Lower leg skin (tissue), 4 donors: ENCODE measurements at regions not wholly inside any gene's neighbourhood (a gene's known extent, or its start where the extent isn't known, plus 50 kb on each side); places are given as distances from the start of the nearest gene placed in this dataset.

ENCODE experiments used
- DNase-seq, 2 donors: peaks; one replicate each; pipeline ENCODE4 v3.0.0-alpha.2; 2019; ENCODE audit warnings: low spot score in 2 of 2
- H3K4me3 ChIP-seq: fragments of 200-600 bp; sonication (generic); 2 replicates; pipeline ENCODE4 v1.5.1; 2017; ENCODE audit warnings: mild to moderate bottlenecking, low read depth; ENCODE audit not compliant: poor library complexity, severe bottlenecking
- POLR2A ChIP-seq, 2 donors: fragments of 450-650 bp; IDR thresholded peaks; one replicate each; pipeline ENCODE4 v1.6.1; 2016 to 2017; ENCODE audit warnings: antibody characterized with exemption in 2 of 2, mild to moderate bottlenecking in 1 of 2, moderate library complexity in 1 of 2
- WGBS, 2 donors: methylation state at CpG; one replicate each; pipeline ENCODE4 v1.1.5; 2018; 5-methylcytosine and 5-hydroxymethylcytosine counted together
- intact Hi-C: fragments of 100-400 bp; cut with DNase I; formaldehyde crosslinking; loops from one replicate; pipeline ENCODE4 v1.15.0; 2023; ENCODE audit warnings: low total_unique reads
- TF ChIP-seq, protein P1 (sequence below), 3 donors: fragments of 450-650 bp; IDR thresholded peaks; one replicate each; pipeline ENCODE4 v1.5.1; 2016; ENCODE audit warnings: antibody characterized with exemption in 3 of 3, mild to moderate bottlenecking in 3 of 3, moderate library complexity in 2 of 3

DNA sequence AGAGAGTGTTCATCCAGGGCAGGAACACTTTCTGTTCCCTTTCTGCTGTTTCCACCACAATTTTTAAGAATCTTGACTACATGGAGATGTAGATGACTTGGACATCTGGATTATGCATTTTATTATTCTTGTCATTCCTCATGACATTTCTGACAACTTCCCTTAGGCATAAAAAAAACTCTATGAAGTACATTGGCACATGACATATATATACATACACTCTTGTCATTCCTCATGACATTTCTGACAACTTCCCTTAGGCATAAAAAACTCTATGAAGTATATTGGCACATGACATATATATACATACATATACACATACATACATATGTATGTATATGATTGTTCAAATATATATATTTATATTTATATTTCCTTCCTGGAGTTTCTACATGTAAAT lies 531.5 kb downstream of the COL12A1 start:
- intact Hi-C loops: no loop called here
- no peak overlapping the region for H3K4me3 ChIP-seq
- DNase-seq: no peak
- TF ChIP-seq, protein P1, sequence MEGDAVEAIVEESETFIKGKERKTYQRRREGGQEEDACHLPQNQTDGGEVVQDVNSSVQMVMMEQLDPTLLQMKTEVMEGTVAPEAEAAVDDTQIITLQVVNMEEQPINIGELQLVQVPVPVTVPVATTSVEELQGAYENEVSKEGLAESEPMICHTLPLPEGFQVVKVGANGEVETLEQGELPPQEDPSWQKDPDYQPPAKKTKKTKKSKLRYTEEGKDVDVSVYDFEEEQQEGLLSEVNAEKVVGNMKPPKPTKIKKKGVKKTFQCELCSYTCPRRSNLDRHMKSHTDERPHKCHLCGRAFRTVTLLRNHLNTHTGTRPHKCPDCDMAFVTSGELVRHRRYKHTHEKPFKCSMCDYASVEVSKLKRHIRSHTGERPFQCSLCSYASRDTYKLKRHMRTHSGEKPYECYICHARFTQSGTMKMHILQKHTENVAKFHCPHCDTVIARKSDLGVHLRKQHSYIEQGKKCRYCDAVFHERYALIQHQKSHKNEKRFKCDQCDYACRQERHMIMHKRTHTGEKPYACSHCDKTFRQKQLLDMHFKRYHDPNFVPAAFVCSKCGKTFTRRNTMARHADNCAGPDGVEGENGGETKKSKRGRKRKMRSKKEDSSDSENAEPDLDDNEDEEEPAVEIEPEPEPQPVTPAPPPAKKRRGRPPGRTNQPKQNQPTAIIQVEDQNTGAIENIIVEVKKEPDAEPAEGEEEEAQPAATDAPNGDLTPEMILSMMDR (IDR thresholded peaks at IDR 0.05): no peak
- TF ChIP-seq POLR2A (IDR thresholded peaks at IDR 0.05): no peak

DNA sequence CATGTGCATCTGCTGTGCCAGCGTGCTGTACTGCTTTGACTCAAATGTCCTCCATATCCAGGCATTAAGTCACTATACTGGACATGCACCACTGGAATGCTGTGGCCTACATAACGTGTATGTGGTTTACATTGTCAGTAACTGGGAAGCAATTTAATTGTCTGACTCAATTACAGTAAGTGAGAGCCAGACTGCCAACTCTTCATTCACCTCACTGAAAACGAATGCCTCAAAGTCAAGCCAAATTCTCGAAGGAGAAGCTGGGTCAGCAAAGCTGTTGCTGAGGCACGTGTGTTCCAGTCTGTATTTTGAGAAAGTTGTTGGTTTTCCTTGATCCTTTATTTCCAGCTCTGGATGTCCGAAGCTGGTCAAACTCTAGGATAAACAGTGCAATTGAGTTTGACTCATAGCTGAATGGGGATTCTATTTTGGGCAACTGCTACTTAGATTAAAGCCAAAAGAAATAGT lies 534.3 kb downstream of the COL12A1 start:
- intact Hi-C loops: no loop called here
- H3K4me3 ChIP-seq: no peak overlapping the region
- no peak for DNase-seq
- no peak for TF ChIP-seq POLR2A (IDR thresholded peaks at IDR 0.05)
- TF ChIP-seq, protein P1 (IDR thresholded peaks at IDR 0.05): no peak
- 37 to 58% methylated on average over 6 of the region's 6 CpGs for WGBS, 2 donors

DNA sequence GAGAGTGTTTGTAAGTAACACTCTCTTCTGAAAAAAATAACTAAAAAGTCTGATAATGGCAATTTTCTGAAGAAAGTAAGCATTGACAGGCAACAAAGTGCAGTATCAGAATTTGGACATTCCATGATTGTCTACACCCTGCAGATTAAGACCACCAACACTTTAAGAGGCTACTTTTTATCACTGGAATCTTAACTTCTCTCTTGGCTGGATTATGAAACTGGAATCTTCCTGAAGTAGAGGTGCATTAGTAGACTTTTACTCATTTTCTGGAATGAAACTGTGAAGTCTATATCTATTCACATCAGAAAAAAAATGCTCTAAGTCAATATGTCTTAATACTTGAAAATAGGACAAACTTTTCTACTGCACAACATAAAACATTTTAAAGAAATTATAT lies 547.5 kb downstream of the COL12A1 start:
- no peak for DNase-seq
- H3K4me3 ChIP-seq: no peak overlapping the region
- no peak for TF ChIP-seq POLR2A (IDR thresholded peaks at IDR 0.05)
- TF ChIP-seq, protein P1 (IDR thresholded peaks at IDR 0.05): no peak
- intact Hi-C loops: no loop called here

DNA sequence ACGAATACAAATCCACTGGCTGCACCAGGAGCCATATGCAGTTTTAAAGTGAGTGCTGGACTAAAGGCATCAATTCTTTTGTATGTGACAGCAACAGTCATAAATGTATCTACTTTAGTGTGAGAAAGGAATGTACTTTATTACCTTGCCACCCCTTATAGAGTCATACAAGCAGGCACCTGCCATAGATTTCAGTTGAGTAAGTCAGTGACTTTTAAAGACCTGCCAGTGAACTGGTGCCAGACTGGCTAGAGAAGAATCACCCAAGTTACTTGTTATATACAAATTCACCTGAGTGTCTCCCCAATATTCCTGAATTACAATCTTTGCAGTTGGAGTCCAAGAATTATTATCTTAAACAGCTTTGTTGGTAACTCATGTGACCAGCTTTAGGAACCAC lies 547.9 kb downstream of the COL12A1 start:
- TF ChIP-seq, protein P1 (IDR thresholded peaks at IDR 0.05): no peak
- no peak for TF ChIP-seq POLR2A (IDR thresholded peaks at IDR 0.05)
- 75 to 97% methylated on average over 1 of the region's 1 CpG for WGBS, 2 donors
- intact Hi-C loops: no loop called here
- no peak overlapping the region for H3K4me3 ChIP-seq
- DNase-seq: no peak

DNA sequence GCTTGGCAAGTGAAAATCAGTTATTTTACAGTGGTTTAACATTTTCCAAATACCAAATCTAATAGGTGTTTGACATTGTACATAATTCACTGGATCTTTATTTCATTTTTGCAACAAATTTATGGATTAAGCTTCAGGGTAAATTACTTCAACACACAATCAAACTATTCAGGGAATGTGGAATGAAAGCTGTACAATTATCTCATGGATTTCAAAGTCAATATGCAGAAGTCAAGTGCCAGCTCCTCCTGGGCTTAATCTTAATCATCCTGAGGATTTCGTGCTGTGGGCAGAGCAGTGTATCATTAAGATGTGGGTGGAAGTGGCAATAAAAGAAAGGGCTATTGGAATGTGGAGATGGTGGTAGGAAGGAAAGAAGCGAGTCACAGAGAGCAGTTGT lies 548.8 kb downstream of the COL12A1 start:
- DNase-seq: no peak
- no peak for TF ChIP-seq POLR2A (IDR thresholded peaks at IDR 0.05)
- TF ChIP-seq, protein P1 (IDR thresholded peaks at IDR 0.05): no peak
- intact Hi-C loops: no loop called here
- no peak overlapping the region for H3K4me3 ChIP-seq
- WGBS, 2 donors: 57 to 65% methylated on average over 2 of the region's 2 CpGs

DNA sequence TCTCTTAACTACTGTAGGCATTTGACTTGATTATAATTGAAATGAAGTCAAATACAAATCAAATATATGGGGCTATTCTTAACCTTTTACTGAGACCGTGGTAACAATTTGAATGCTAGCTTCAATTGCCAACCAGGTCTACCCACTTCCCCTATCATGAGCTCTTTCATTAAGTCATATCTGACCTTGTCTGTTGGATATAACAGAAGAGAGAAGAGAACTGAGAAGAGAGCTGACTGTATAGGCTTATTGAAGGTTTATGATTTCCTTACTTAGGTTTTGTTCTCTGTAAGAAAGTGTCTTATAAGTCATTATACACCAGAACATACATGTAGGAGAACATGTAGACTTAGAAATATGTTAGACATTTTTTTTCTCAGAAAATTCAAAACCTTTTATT lies 549.4 kb downstream of the COL12A1 start:
- no peak for DNase-seq
- intact Hi-C loops: no loop called here
- 77 to 100% methylated on average over 1 of the region's 1 CpG for WGBS, 2 donors
- H3K4me3 ChIP-seq: no peak overlapping the region
- TF ChIP-seq POLR2A (IDR thresholded peaks at IDR 0.05): no peak
- TF ChIP-seq, protein P1 (IDR thresholded peaks at IDR 0.05): no peak
